ENCODE measurements at regions not wholly inside any gene's neighbourhood (a gene's known extent, or its start where the extent isn't known, plus 50 kb on each side); places are given as distances from the start of the nearest gene placed in this dataset.
A peak's percentile ranks its signal among the peaks of the same experiment; 100 is the strongest.

- intact Hi-C loops (cut with micrococcal nuclease; ENCODE audit: unreplicated experiment) = no loop called here
- in situ Hi-C loops (cut with HindIII; ENCODE audit: extremely low pct_ligation_motif_present, low pct_unique_long_range_greater_than_20kb) = no loop called here
- H3K27me3 ChIP-seq (ENCODE audit: control insufficient read depth in 1 of 2, insufficient read depth in 2 of 2, low read length in 2 of 2) = peaks cover 43 to 78% of the 10 kb centered on the region in 2 experiments
Observed at GRCh38 chr20:63132131-63132714, 83.7 kb downstream of the YTHDF1 start.

More at GRCh38 chr20:63132131-63132714, 83.7 kb downstream of the YTHDF1 start:
- ATAC-seq = no peak
- Histone ChIP-seq H3K4me3 (replicated peaks in 1 of 3; ENCODE audit: insufficient read depth in 1 of 3, low read depth in 2 of 3, low read length in 3 of 3) (no peak overlapping the region), H3K9me3 (ENCODE audit: low read length) (no peaks in the 10 kb centered on the region), H3K4me1 (ENCODE audit: insufficient read depth, low read length) (no peaks in the 10 kb centered on the region), H3K27ac (ENCODE audit: extremely low read length, insufficient read depth, low read length) (no peak overlapping the region), H4K20me1 (ENCODE audit: insufficient read depth, low read length) (peaks cover 9% of the 10 kb centered on the region; the same call in 1 of the 2 replicates), H2AFZ (ENCODE audit: low read length) (no peak overlapping the region), H3K79me2 (ENCODE audit: insufficient read depth, low read length) (no peaks in the 10 kb centered on the region), H3K36me3 (replicated peaks in 1 of 2; ENCODE audit: control insufficient read depth in 1 of 2, insufficient read depth in 2 of 2, low read length in 2 of 2) (no peaks in the 10 kb centered on the region), H3K4me2 (ENCODE audit: low read depth, low read length) (no peak overlapping the region), H3K9ac (ENCODE audit: insufficient read depth, low read depth, low read length) (no peak overlapping the region)
- ChIA-PET POLR2A (no interaction called here), CTCF (ENCODE audit: low intra/inter-chr PET ratio, low total read pairs) (no interaction called here)
- WGBS (ENCODE audit: low lambda C conversion rate) = 23% methylated on average over 17 of the region's 17 CpGs
- no peak for FAIRE-seq
- DNase-seq (ENCODE audit: low spot score) = no peak
- BruUV-seq (replicated peaks) = no TSS peak
- TF ChIP-seq MNT (IDR thresholded peaks at IDR 0.05) (peak; percentile 46), ZMYM3 (CRISPR knock-in tag; IDR thresholded peaks at IDR 0.05) (0 out of 2 replicates have a peak, but pooled peaks have one; percentile 17), ARID5B (CRISPR knock-in tag; IDR thresholded peaks at IDR 0.05) (no peak), ZNF275 (CRISPR knock-in tag; IDR thresholded peaks at IDR 0.05; ENCODE audit: borderline replicate concordance) (no peak), SOX6 (IDR thresholded peaks at IDR 0.05) (no peak), SOX6 (CRISPR knock-in tag; IDR thresholded peaks at IDR 0.05) (no peak), ZNF609 (CRISPR knock-in tag; IDR thresholded peaks at IDR 0.05; ENCODE audit: borderline replicate concordance) (no peak), MTF2 (CRISPR knock-in tag; IDR thresholded peaks at IDR 0.05; ENCODE audit: borderline replicate concordance) (no peak), MYC (CRISPR knock-in tag; IDR thresholded peaks at IDR 0.05; ENCODE audit: borderline replicate concordance) (0 out of 2 replicates have a peak, but pooled peaks have one; percentile 27), ZNF720 (CRISPR knock-in tag; IDR thresholded peaks at IDR 0.05) (no peak), ZNF292 (CRISPR knock-in tag; IDR thresholded peaks at IDR 0.05; ENCODE audit: borderline replicate concordance, low read depth) (no peak)

All from HepG2 (cell line).